BJ (cell line): ENCODE measurements at regions not wholly inside any gene's neighbourhood (a gene's known extent, or its start where the extent isn't known, plus 50 kb on each side); places are given as distances from the start of the nearest gene placed in this dataset.

ENCODE experiments used
- CTCF ChIA-PET: fragments of 350-600 bp; formaldehyde crosslinking; extraction: SDS; loops from one replicate; lab custom pipeline; 2021; ENCODE audit warnings: antibody characterized with exemption, inconsistent platforms; lab: Yijun Ruan, JAX
- POLR2A ChIA-PET: fragments of 300-600 bp; sonication (Branson Sonifier 250); formaldehyde crosslinking; extraction: SDS; loops from one replicate; lab custom pipeline; 2021; ENCODE audit warnings: antibody characterized with exemption; lab: Charles Lee
- DNase-seq: peaks from one replicate; pipeline ENCODE4 v3.0.0-alpha.2; 2011; ENCODE audit warnings: low read depth
- H3K27me3 ChIP-seq: 2 replicates; pipeline ENCODE4 v1.6.0; 2011; ENCODE audit warnings: low read length; ENCODE audit not compliant: control insufficient read depth, insufficient read depth
- H3K36me3 ChIP-seq: 2 replicates; pipeline ENCODE4 v1.5.1; 2011; ENCODE audit warnings: low read length; ENCODE audit not compliant: control insufficient read depth, insufficient read depth
- H3K4me3 ChIP-seq: 2 replicates; pipeline ENCODE4 v1.5.1; 2011; ENCODE audit warnings: low read depth, mild to moderate bottlenecking, control low read depth, low read length
- CTCF ChIP-seq: IDR thresholded peaks from 2 replicates; pipeline ENCODE4 v1.5.1; 2011; ENCODE audit warnings: low read depth, mild to moderate bottlenecking, control low read depth, inconsistent platforms, low read length, moderate library complexity; ENCODE audit not compliant: insufficient read depth

GRCh38 chr20:23159256-23159946, 73.3 kb upstream of the CD93 start:
- no peaks in the 10 kb centered on the region for H3K36me3 ChIP-seq
- no peak for DNase-seq
- no peak for TF ChIP-seq CTCF
- no peaks in the 10 kb centered on the region for H3K27me3 ChIP-seq
- H3K4me3 ChIP-seq: no peak overlapping the region
- POLR2A ChIA-PET: no interaction called here
- CTCF ChIA-PET: interaction anchor here (0.8 to 0.9 kb wide), 2 partner anchors 97 to 186 kb away, joined by 3 read pairs; no protein-coding TSS in a partner anchor

- Histone ChIP-seq H3K36me3 (no peaks in the 10 kb centered on the region), H3K27me3 (no peaks in the 10 kb centered on the region), H3K4me3 (no peak overlapping the region)
- TF ChIP-seq CTCF: no peak
- DNase-seq: no peak
- ChIA-PET POLR2A (no interaction called here), CTCF (no interaction called here)
Measured at GRCh38 chr20:23157734-23158133, 71.6 kb upstream of the CD93 start.

- no peak for DNase-seq
- H3K4me3 ChIP-seq: no peak overlapping the region
- no peak for TF ChIP-seq CTCF
- no peaks in the 10 kb centered on the region for H3K27me3 ChIP-seq
- ChIA-PET POLR2A (no interaction called here), CTCF (interaction anchor here (1.0 kb wide), 2 partner anchors 9 to 78 kb away, joined by 3 read pairs; no protein-coding TSS in a partner anchor)
- H3K36me3 ChIP-seq: no peaks in the 10 kb centered on the region
Measured at GRCh38 chr20:23156842-23157423, 70.8 kb upstream of the CD93 start.

GRCh38 chr20:23156170-23156841, 70.2 kb upstream of the CD93 start:
- TF ChIP-seq CTCF: no peak
- DNase-seq: no peak
- ChIA-PET POLR2A (interaction anchor here (0.7 kb wide), 1 partner anchor 90 kb away, joined by 3 read pairs; no protein-coding TSS in a partner anchor), CTCF (interaction anchor here (0.9 to 1.0 kb wide), 3 partner anchors 9 to 79 kb away, joined by 3 to 4 read pairs (median 3); no protein-coding TSS in a partner anchor)
- Histone ChIP-seq H3K36me3 (no peaks in the 10 kb centered on the region), H3K27me3 (no peaks in the 10 kb centered on the region), H3K4me3 (no peak overlapping the region)

GRCh38 chr20:23155141-23155590, 69.0 kb upstream of the CD93 start:
- Histone ChIP-seq H3K27me3 (no peaks in the 10 kb centered on the region), H3K4me3 (no peak overlapping the region), H3K36me3 (no peaks in the 10 kb centered on the region)
- no peak for TF ChIP-seq CTCF
- no peak for DNase-seq
- POLR2A ChIA-PET: interaction anchor here (0.7 kb wide), 1 partner anchor 13 kb away, joined by 6 read pairs; no protein-coding TSS in a partner anchor
- CTCF ChIA-PET: no interaction called here
